ENCODE measurements at regions not wholly inside any gene's neighbourhood (a gene's known extent, or its start where the extent isn't known, plus 50 kb on each side); places are given as distances from the start of the nearest gene placed in this dataset.

DNA sequence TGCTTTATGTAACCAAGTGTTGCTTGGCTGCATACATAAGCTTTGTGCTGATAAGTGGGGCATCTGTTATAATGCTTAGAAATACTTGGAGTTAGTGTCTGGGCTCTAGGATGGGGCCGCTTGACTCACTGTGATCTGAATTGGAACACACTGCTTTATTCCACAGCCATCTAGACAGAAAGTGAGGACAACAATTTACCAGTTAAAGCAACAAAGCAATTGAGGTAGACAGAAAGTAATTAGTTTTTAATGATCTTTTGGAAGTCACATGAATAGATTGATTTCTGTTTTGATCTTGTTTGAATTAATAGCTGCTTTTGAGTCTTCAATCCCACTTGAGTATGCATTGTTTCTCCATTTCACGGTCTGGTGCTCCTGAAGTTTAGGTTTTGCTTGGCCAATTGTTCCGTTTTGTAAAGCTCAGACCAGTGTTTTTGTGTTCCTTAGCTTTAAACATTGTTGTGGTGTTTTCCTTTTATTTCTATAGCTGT, 157.5 kb downstream of the TRMT11 start:
- TF ChIP-seq ZNF396 (CRISPR knock-in tag; IDR thresholded peaks at IDR 0.05; ENCODE audit: borderline replicate concordance): no peak
- TF ChIP-seq, protein P1, sequence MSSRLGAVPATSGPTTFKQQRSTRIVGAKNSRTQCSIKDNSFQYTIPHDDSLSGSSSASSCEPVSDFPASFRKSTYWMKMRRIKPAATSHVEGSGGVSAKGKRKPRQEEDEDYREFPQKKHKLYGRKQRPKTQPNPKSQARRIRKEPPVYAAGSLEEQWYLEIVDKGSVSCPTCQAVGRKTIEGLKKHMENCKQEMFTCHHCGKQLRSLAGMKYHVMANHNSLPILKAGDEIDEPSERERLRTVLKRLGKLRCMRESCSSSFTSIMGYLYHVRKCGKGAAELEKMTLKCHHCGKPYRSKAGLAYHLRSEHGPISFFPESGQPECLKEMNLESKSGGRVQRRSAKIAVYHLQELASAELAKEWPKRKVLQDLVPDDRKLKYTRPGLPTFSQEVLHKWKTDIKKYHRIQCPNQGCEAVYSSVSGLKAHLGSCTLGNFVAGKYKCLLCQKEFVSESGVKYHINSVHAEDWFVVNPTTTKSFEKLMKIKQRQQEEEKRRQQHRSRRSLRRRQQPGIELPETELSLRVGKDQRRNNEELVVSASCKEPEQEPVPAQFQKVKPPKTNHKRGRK (CRISPR knock-in tag; IDR thresholded peaks at IDR 0.05; ENCODE audit: borderline replicate concordance): no peak
- no peak for TF ChIP-seq CREM (CRISPR knock-in tag; IDR thresholded peaks at IDR 0.05)
- TF ChIP-seq, protein P2, sequence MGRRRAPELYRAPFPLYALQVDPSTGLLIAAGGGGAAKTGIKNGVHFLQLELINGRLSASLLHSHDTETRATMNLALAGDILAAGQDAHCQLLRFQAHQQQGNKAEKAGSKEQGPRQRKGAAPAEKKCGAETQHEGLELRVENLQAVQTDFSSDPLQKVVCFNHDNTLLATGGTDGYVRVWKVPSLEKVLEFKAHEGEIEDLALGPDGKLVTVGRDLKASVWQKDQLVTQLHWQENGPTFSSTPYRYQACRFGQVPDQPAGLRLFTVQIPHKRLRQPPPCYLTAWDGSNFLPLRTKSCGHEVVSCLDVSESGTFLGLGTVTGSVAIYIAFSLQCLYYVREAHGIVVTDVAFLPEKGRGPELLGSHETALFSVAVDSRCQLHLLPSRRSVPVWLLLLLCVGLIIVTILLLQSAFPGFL (CRISPR knock-in tag; IDR thresholded peaks at IDR 0.05; ENCODE audit: borderline replicate concordance): no peak
- TF ChIP-seq CBFB (CRISPR knock-in tag; IDR thresholded peaks at IDR 0.05; ENCODE audit: low read depth): no peak
- TF ChIP-seq MYBL2 (CRISPR knock-in tag; IDR thresholded peaks at IDR 0.05): no peak
- no peak for TF ChIP-seq GTF2I (CRISPR knock-in tag; conservative IDR thresholded peaks at IDR 0.05)
- TF ChIP-seq SMAD4 (CRISPR knock-in tag; IDR thresholded peaks at IDR 0.05): no peak
- no peak for TF ChIP-seq HMGXB4 (CRISPR knock-in tag; IDR thresholded peaks at IDR 0.05)
- TF ChIP-seq, protein P3, sequence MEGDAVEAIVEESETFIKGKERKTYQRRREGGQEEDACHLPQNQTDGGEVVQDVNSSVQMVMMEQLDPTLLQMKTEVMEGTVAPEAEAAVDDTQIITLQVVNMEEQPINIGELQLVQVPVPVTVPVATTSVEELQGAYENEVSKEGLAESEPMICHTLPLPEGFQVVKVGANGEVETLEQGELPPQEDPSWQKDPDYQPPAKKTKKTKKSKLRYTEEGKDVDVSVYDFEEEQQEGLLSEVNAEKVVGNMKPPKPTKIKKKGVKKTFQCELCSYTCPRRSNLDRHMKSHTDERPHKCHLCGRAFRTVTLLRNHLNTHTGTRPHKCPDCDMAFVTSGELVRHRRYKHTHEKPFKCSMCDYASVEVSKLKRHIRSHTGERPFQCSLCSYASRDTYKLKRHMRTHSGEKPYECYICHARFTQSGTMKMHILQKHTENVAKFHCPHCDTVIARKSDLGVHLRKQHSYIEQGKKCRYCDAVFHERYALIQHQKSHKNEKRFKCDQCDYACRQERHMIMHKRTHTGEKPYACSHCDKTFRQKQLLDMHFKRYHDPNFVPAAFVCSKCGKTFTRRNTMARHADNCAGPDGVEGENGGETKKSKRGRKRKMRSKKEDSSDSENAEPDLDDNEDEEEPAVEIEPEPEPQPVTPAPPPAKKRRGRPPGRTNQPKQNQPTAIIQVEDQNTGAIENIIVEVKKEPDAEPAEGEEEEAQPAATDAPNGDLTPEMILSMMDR (IDR thresholded peaks at IDR 0.05): no peak
- no peak for TF ChIP-seq OVOL2 (CRISPR knock-in tag; IDR thresholded peaks at IDR 0.05; ENCODE audit: borderline replicate concordance)
- ChIA-PET CTCF (no interaction called here), POLR2A (interaction anchor here (0.6 kb wide), 1 partner anchor 82 kb away, joined by 3 read pairs; no protein-coding TSS in a partner anchor)
- Mint-ChIP-seq H3K27ac (no peak overlapping the region), H3K27me3 (ENCODE audit: low read depth) (no peaks in the 10 kb centered on the region), H3K36me3 (no peaks in the 10 kb centered on the region), H3K9me3 (peaks cover 8% of the 10 kb centered on the region), H3K4me1 (peaks cover 13% of the 10 kb centered on the region), H3K4me3 (no peak overlapping the region)
- ATAC-seq (peak; percentile 77), DNase-seq (ENCODE audit: low spot score) (no peak)

DNA sequence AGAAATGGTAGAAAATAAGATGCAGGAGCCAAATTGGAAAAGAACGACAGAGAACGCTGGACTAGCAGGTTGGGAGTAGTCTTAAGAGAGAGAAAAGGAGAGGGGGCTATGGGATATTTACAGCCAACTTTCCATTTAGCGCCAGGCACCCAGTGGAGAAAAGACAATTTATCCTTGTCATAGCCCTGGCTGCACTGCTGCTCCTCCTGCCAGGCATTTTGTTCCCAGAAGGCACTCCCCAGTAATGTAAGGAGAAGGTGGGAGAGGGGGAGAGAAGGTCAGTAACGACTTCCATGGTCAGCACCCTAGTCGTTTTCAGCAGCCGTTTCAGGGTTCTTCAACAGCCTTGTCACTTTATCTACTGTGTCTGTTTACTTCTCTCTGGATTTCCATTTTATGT, 159.0 kb downstream of the TRMT11 start:
- H3K9me3 Mint-ChIP-seq: peaks cover 1% of the 10 kb centered on the region
- peaks cover 13% of the 10 kb centered on the region for H3K4me1 Mint-ChIP-seq
- H3K36me3 Mint-ChIP-seq: no peaks in the 10 kb centered on the region
- DNase-seq (ENCODE audit: low spot score): no peak
- peak; percentile 57 for ATAC-seq
- POLR2A ChIA-PET: no interaction called here
- TF ChIP-seq TP53 (CRISPR knock-in tag; IDR thresholded peaks at IDR 0.05) (no peak), ELF4 (CRISPR knock-in tag; IDR thresholded peaks at IDR 0.05; ENCODE audit: low read depth) (no peak), ETV6 (CRISPR knock-in tag; IDR thresholded peaks at IDR 0.05) (no peak), MAX (CRISPR knock-in tag; IDR thresholded peaks at IDR 0.05) (no peak), MXD4 (CRISPR knock-in tag; IDR thresholded peaks at IDR 0.05; ENCODE audit: borderline replicate concordance) (no peak), EMX1 (CRISPR knock-in tag; IDR thresholded peaks at IDR 0.05) (no peak), ZNF121 (CRISPR knock-in tag; IDR thresholded peaks at IDR 0.05) (no peak), CREM (CRISPR knock-in tag; IDR thresholded peaks at IDR 0.05) (no peak)
- no peak overlapping the region for H3K4me3 Mint-ChIP-seq
- H3K27me3 Mint-ChIP-seq (ENCODE audit: low read depth): no peaks in the 10 kb centered on the region
- CTCF ChIA-PET: no interaction called here
- H3K27ac Mint-ChIP-seq: peak overlapping the region; percentile 76

All from WTC11 (cell line).